GM18907 (cell line): ENCODE measurements at regions not wholly inside any gene's neighbourhood (a gene's known extent, or its start where the extent isn't known, plus 50 kb on each side); places are given as distances from the start of the nearest gene placed in this dataset.
"Not testable (repeated sequence)": the region's sequence is repeated elsewhere in the genome, so short reads cannot be mapped to it uniquely, and the experiment has no call there.

Experiments
- ATAC-seq: cut with Tn5 transposase; IDR thresholded peaks from one replicate; pipeline ENCODE4 v1.9.1; 2021; ENCODE audit warnings: mild to moderate bottlenecking, moderate library complexity; ENCODE audit not compliant: unreplicated experiment

GRCh38 chr6:67184405-67184804 lies 1450.7 kb upstream of the ADGRB3 start:
- ATAC-seq = no peak

- ATAC-seq = no peak
Measured at GRCh38 chr6:67175101-67175500, 1460.0 kb upstream of the ADGRB3 start.

GRCh38 chr6:67165606-67166005 lies 1458.6 kb upstream of the EYS start:
- ATAC-seq = no peak

GRCh38 chr6:67160820-67161219 lies 1453.8 kb upstream of the EYS start:
- no peak for ATAC-seq

GRCh38 chr6:67141005-67141404 lies 1434.0 kb upstream of the EYS start:
- no peak for ATAC-seq

GRCh38 chr6:67133973-67134372 lies 1426.9 kb upstream of the EYS start:
- ATAC-seq = no peak

GRCh38 chr6:67131827-67132226 lies 1424.8 kb upstream of the EYS start:
- no peak for ATAC-seq

- no peak for ATAC-seq
Measured at GRCh38 chr6:67129780-67130179, 1422.8 kb upstream of the EYS start.

- no peak for ATAC-seq
Measured at GRCh38 chr6:67127041-67127440, 1420.0 kb upstream of the EYS start.

GRCh38 chr6:67121115-67121514 lies 1414.1 kb upstream of the EYS start:
- ATAC-seq = no peak

GRCh38 chr6:67112120-67112519 lies 1405.1 kb upstream of the EYS start:
- no peak for ATAC-seq

GRCh38 chr6:67102743-67103142 lies 1395.7 kb upstream of the EYS start:
- no peak for ATAC-seq

GRCh38 chr6:67095618-67096226 lies 1388.7 kb upstream of the EYS start:
- ATAC-seq = not testable (repeated sequence)

GRCh38 chr6:67094431-67094946 lies 1387.5 kb upstream of the EYS start:
- ATAC-seq = no peak

GRCh38 chr6:67073938-67074337 lies 1366.9 kb upstream of the EYS start:
- ATAC-seq = no peak

GRCh38 chr6:67068781-67069180 lies 1361.8 kb upstream of the EYS start:
- ATAC-seq = no peak

- no peak for ATAC-seq
Measured at GRCh38 chr6:67064323-67064722, 1357.3 kb upstream of the EYS start.

- no peak for ATAC-seq
Measured at GRCh38 chr6:67047996-67048395, 1341.0 kb upstream of the EYS start.

- ATAC-seq = no peak
Measured at GRCh38 chr6:67045076-67045475, 1338.0 kb upstream of the EYS start.

GRCh38 chr6:67031451-67031850 lies 1324.4 kb upstream of the EYS start:
- ATAC-seq = no peak

GRCh38 chr6:67030861-67031260 lies 1323.8 kb upstream of the EYS start:
- no peak for ATAC-seq

- ATAC-seq = no peak
Measured at GRCh38 chr6:67016921-67017460, 1310.0 kb upstream of the EYS start.

- no peak for ATAC-seq
Measured at GRCh38 chr6:67011441-67011840, 1304.4 kb upstream of the EYS start.
